HG03469 (cell line): ENCODE measurements at regions not wholly inside any gene's neighbourhood (a gene's known extent, or its start where the extent isn't known, plus 50 kb on each side); places are given as distances from the start of the nearest gene placed in this dataset.
"Not testable (repeated sequence)": the region's sequence is repeated elsewhere in the genome, so short reads cannot be mapped to it uniquely, and the experiment has no call there.

Experiments used
- ATAC-seq: cut with Tn5 transposase; IDR thresholded peaks from one replicate; pipeline ENCODE4 v1.9.1; 2021; ENCODE audit warnings: mild to moderate bottlenecking, moderate library complexity, moderate number of reproducible peaks; ENCODE audit not compliant: unreplicated experiment

GRCh38 chr5:121596882-121597281 lies 254.8 kb upstream of the FTMT start:
- no peak for ATAC-seq

GRCh38 chr5:121608826-121609225 lies 242.9 kb upstream of the FTMT start:
- no peak for ATAC-seq

GRCh38 chr5:121624035-121624434 lies 227.6 kb upstream of the FTMT start:
- ATAC-seq = no peak

- ATAC-seq = no peak
These were observed 222.9 kb upstream of the FTMT start for GRCh38 chr5:121628783-121629182.

DNA sequence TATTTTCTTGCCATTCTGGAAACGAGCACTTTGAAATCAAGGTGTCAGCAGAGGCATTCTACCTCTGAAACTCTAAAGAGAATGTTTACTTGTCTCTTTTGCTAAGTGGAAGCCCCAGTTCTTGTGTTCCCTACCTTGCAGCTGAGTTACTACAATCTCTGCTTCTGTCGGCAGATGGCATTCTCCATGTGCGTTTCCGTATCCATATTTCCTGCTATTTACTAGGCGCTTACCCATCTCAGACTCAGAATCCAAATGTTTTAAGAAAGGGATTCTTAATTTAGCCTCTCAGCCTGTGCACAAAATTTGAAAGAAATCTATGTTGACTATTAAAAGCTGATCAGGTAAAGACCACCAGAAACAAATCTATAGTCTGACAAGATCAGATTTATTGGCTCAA lies 221.3 kb upstream of the FTMT start:
- ATAC-seq = no peak

- ATAC-seq = no peak
These were observed 216.7 kb upstream of the FTMT start for GRCh38 chr5:121634946-121635345.

GRCh38 chr5:121638126-121638525 lies 213.6 kb upstream of the FTMT start:
- ATAC-seq = no peak

DNA sequence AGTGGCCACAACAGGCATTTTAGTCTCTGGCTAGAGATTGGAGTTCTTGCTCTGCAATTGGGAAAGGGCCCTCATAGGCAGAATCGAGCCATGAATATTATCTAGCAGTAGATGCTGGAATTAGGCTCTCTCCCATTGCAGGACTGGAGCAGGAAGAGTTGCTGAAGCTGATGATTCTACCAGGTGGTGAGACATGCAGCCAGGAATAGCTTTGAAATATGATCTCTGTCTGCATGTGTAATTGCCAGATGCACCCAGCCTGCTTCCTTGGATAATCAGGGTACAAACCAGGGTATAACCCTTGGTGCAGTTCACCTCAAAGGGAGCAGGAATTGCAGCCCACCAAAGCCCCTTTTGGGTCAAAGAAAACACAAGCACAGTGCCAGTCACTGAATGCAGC lies 211.4 kb upstream of the FTMT start:
- ATAC-seq = no peak

DNA sequence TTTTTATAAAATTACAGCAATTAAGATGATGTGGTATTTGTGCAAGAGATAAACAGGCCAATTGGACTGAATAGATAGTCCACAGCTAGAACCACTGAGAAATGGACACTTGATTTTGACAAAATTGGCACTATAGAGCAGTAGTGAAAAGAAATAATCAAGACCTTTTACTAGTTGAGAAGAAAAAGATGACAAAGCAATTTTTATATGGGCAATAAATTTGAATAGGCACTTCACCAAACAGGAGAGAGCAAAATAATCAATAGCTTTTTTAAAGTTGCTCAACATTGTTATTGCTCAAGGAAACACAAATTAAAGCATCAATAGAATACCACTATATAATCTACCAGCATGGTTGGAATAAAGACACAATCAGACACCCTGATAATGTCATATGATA lies 193.5 kb upstream of the FTMT start:
- ATAC-seq = no peak

- no peak for ATAC-seq
These were observed 191.5 kb upstream of the FTMT start for GRCh38 chr5:121660142-121660541.

DNA sequence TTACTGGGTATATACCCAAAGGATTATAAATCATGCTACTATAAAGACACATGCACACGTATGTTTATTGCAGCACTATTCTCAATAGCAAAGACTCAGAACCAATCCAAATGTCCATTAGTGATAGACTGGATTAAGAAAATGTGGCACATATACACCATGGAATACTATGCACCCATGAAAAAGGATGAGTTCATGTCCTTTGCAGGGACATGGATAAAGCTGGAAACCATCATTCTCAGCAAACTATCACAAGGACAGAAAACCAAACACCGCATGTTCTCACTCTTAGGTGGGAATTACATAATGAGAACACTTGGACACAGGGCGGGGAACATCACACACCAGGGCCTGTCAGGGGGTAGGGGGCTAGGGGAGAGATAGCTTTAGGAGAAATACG lies 186.1 kb upstream of the FTMT start:
- not testable (repeated sequence) for ATAC-seq

- no peak for ATAC-seq
These were observed 184.4 kb upstream of the FTMT start for GRCh38 chr5:121667292-121667691.

DNA sequence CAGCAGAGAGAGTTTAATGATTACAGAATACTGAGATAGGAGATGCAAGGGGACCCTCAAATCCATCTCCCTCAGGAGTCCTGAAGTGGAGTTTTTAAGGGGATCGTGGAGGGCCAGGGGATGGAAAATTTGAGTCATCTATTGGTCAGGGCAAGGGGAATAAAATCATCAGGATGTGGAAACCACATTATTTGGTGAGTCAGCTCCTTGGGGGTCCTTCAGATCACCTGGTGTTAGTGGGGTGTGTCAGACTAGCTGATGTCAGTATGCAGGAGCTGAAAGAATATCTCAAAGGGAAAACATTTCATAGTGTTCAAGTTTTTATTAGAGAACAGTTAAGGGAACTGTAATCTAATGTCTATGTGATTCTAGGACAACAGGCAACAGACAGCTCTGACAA lies 183.0 kb upstream of the FTMT start:
- no peak for ATAC-seq

DNA sequence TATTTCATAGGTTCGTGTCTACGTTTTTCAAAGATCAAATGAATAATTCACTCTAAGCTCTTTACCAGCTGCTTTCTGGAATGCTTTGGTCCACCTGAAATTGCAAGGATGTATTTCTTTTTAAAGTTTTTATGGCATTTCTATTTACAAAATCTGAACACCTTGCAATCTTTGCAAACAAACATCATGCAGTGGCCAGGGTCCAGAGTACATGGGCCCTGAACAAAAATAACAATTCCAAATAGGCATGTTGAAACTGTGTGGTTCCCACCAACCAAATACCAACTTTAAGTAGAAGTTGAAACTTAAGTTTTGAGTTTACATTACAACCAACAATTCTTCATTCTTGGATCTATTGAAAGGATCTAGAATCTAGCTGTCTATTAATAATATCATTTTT lies 180.1 kb upstream of the FTMT start:
- no peak for ATAC-seq

- no peak for ATAC-seq
These were observed 175.8 kb upstream of the FTMT start for GRCh38 chr5:121675924-121676323.

DNA sequence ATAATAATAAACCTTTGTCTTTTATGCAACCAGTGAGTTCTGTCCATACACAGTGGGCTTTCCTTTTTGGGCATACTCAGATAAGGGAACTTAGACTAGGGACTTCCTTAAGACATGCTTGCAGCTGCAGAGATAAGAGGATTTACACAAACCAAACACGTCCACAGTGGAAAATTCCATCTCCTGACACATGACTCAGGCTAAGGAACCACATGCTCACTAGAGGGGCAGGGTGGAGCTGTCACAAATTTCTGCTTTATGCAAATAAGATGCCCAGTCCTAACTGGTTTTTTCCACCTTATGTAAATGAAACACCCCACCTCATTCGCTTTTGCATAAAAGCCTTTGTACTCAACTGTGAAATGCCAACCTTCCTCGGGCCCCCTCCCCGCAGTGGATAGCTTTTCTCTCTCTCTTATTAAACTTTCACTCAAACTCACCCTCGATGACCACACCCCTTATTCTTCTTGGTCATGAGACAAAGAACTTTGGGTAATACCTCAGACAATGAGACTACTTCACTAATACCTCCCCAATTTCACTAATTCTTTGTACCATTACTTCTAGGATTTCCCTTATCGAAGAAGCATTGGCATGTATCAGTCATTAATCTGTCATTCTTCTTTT lies 170.3 kb upstream of the FTMT start:
- no peak for ATAC-seq

GRCh38 chr5:121688126-121688525 lies 163.6 kb upstream of the FTMT start:
- ATAC-seq = no peak

GRCh38 chr5:121688781-121689180 lies 162.9 kb upstream of the FTMT start:
- ATAC-seq = no peak

DNA sequence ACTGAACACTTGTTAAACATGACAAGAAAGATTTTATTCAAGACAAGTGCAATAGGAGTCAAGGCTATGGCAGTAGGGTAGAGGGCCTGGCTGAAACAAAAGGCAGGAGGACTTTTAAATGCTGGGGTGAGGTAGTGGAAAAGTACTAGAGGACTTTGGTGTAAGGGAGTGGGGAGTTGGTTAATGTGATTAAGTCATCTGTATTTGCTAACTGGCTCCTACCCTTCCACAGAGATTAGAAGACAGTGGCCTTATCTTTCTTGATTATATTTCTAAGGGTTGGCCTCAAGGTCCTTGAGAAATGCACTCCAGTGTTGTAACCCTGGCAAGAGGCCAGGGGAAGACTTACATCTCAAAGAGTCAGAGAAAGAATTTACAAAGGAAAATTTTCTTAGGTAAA lies 160.2 kb upstream of the FTMT start:
- no peak for ATAC-seq

GRCh38 chr5:121692158-121692557 lies 159.5 kb upstream of the FTMT start:
- ATAC-seq = no peak

GRCh38 chr5:121693864-121694263 lies 157.8 kb upstream of the FTMT start:
- ATAC-seq = no peak

GRCh38 chr5:121695307-121695706 lies 156.4 kb upstream of the FTMT start:
- ATAC-seq = no peak

DNA sequence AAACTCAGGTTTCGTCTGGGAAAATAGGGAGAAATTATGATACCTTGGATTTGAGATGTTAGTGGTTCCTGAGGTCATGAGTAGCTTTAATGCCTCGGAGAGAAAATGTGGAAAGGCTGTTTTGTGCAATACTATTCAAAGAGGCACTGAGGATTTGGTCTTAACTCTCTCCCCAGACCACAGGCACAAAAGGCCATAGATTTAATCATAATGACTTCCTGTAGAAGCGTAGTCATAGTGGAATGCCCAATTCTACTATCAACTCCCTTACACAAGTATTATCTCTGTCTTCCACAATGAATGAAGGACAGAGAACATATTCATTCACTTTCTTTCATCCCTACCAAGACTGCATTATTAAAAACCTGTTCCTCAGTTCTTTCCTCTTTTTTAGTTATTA lies 153.0 kb upstream of the FTMT start:
- ATAC-seq = no peak
